ENCODE measurements at regions not wholly inside any gene's neighbourhood (a gene's known extent, or its start where the extent isn't known, plus 50 kb on each side); places are given as distances from the start of the nearest gene placed in this dataset.
"Not testable (repeated sequence)": the region's sequence is repeated elsewhere in the genome, so short reads cannot be mapped to it uniquely, and the experiment has no call there.

DNA sequence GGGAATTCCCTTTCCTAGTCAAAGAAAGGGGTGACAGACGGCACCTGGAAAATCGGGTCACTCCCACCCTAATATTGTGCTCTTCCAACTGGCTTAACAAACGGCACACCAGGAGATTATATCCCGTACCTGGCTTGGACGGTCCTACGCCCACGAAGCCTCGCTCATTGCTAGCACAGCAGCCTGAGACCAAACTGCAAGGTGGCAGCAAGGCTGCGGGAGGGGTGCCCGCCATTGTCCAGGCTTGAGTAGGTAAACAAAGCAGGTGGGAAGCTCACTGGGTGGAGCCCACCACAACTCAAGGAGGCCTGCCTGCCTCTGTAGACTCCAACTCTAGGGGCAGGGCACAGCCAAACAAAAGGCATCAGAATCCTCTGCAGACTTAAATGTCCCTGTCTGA lies 457.8 kb upstream of the PIK3R1 start:
- TF ChIP-seq CTCF, EP300, POLR2A, POLR2AphosphoS5 (IDR thresholded peaks at IDR 0.05): not testable (repeated sequence)

Data from stomach (tissue), 4 donors.